Activated CD8-positive, alpha-beta T cell treated with anti-CD3 and anti-CD28 coated beads for 36 hours (primary cell): ENCODE measurements at regions not wholly inside any gene's neighbourhood (a gene's known extent, or its start where the extent isn't known, plus 50 kb on each side); places are given as distances from the start of the nearest gene placed in this dataset.

Experiments used
- ATAC-seq: fragments of 200-7000 bp; cut with Tn5 transposase; one replicate; pipeline ENCODE4 v1.10.0; 2021; ENCODE audit warnings: mild to moderate bottlenecking, moderate library complexity
- CTCF ChIA-PET: fragments of 350-600 bp; sonication (Branson Sonifier 250); formaldehyde crosslinking; loops from one replicate; lab custom pipeline; 2021; ENCODE audit warnings: antibody characterized with exemption; lab: Charles Lee
- POLR2A ChIA-PET: fragments of 350-600 bp; sonication (Branson Sonifier 250); formaldehyde crosslinking; loops from one replicate; lab custom pipeline; 2021; ENCODE audit warnings: antibody characterized with exemption; lab: Charles Lee
- DNase-seq: peaks from one replicate; pipeline ENCODE4 v3.0.0-alpha.2; 2020
- H3K27ac Mint-ChIP-seq: one replicate; pipeline ENCODE4 v1.8.0; 2021; ENCODE audit warnings: mild to moderate bottlenecking, mixed read lengths
- H3K27me3 Mint-ChIP-seq: one replicate; pipeline ENCODE4 v1.8.0; 2021; ENCODE audit warnings: mixed read lengths
- H3K36me3 Mint-ChIP-seq: one replicate; pipeline ENCODE4 v1.8.0; 2021; ENCODE audit warnings: low read depth, mixed read lengths
- H3K4me1 Mint-ChIP-seq: one replicate; pipeline ENCODE4 v1.8.0; 2021; ENCODE audit warnings: low read depth, mixed read lengths
- H3K4me3 Mint-ChIP-seq: one replicate; pipeline ENCODE4 v1.8.0; 2021; ENCODE audit warnings: mild to moderate bottlenecking, moderate library complexity, mixed read lengths
- H3K9me3 Mint-ChIP-seq: one replicate; pipeline ENCODE4 v1.8.0; 2021; ENCODE audit warnings: mixed read lengths
- CTCF ChIP-seq: fragments of 200-600 bp; IDR thresholded peaks from one replicate; pipeline ENCODE4 v1.8.0; 2022; ENCODE audit warnings: antibody characterized with exemption, mild to moderate bottlenecking
- intact Hi-C: fragments of 100-400 bp; cut with micrococcal nuclease; formaldehyde crosslinking; loops from one replicate; pipeline ENCODE4 v1.10.0; 2022

DNA sequence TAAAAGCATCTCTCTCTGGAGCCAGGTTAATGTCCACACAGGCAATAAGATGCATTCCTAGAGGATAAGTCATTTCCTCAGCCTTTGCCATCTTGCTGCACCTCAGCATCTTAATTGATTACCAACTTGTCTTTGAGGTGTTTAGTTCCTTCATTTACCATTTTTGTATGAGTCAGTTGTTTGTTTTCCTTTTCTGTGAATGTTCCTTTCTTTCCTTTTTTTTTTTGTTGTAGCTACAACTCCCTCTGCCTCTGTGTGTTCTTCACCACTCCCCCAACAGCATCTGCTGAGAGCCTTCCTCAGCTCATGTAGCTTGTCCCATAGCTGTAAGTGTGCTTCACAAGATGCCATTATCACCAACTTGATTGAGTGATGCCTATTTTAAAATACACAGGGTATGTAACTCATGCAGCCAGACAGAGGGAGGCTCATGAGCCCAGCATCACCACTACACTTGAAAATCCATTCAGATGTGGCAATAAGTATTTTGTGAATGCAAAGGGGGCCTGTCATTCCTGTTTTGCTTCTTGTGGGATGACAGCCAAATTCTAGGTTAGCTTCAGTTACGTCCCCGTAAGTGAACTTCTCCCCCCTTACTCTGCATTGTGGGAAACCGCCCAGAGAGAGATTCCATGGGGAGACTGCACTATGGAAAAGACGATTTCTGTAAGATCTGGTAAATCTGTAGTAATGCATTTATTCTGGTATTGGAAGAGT lies 315.9 kb upstream of the ZEB2 start:
- Mint-ChIP-seq H3K36me3 (no peaks in the 10 kb centered on the region), H3K9me3 (no peaks in the 10 kb centered on the region), H3K4me1 (no peaks in the 10 kb centered on the region), H3K27ac (no peak overlapping the region), H3K4me3 (no peak overlapping the region), H3K27me3 (no peaks in the 10 kb centered on the region)
- no peak for TF ChIP-seq CTCF
- ChIA-PET CTCF (no interaction called here), POLR2A (no interaction called here)
- DNase-seq (no peak), ATAC-seq (no peak)
- intact Hi-C loops = no loop called here

DNA sequence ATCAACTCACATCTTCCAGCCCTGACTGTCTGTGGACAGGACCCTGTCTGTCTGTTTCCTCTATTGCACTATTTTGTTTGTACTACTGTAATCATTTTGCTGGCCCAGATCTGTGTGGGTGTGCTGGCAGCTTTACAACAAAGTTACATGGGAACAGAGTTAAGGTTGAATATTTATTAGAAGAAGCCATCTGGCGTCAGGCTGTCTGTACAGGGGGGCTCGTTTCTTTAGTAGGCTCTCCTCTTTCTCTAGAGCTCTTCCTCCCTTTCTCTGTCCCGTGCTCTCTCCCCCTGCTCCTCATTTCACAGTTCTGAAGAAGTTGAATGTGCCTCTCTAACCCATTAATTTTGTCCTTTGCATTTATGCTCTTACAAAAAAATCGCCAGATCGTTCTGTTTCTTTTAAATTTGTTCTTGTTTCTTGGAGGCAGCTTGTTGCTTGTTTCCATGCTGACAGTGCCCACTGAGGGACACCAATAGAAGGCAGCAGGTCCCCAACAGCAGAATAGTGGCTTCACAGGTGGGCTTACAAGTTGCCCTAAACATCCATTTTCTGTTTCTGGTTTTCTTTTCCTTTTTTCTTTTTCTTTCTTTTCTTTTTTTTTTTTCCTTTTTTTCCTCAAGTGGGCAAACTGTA lies 315.2 kb upstream of the ZEB2 start:
- DNase-seq (no peak), ATAC-seq (no peak)
- intact Hi-C loops = no loop called here
- H3K9me3 Mint-ChIP-seq = no peaks in the 10 kb centered on the region
- H3K4me3 Mint-ChIP-seq = no peak overlapping the region
- no peaks in the 10 kb centered on the region for H3K27me3 Mint-ChIP-seq
- no peaks in the 10 kb centered on the region for H3K4me1 Mint-ChIP-seq
- no peak for TF ChIP-seq CTCF
- ChIA-PET CTCF (no interaction called here), POLR2A (no interaction called here)
- no peak overlapping the region for H3K27ac Mint-ChIP-seq
- H3K36me3 Mint-ChIP-seq = no peaks in the 10 kb centered on the region

- no peak overlapping the region for H3K27ac Mint-ChIP-seq
- no peak for TF ChIP-seq CTCF
These were observed 314.4 kb upstream of the ZEB2 start for GRCh38 chr2:144834363-144834762.

GRCh38 chr2:144833075-144833637 lies 313.2 kb upstream of the ZEB2 start:
- Mint-ChIP-seq H3K36me3 (no peaks in the 10 kb centered on the region), H3K27me3 (no peaks in the 10 kb centered on the region), H3K4me1 (no peaks in the 10 kb centered on the region), H3K9me3 (no peaks in the 10 kb centered on the region), H3K4me3 (no peak overlapping the region), H3K27ac (no peak overlapping the region)
- ATAC-seq (no peak), DNase-seq (no peak)
- ChIA-PET CTCF (no interaction called here), POLR2A (no interaction called here)
- TF ChIP-seq CTCF = no peak
- intact Hi-C loops = no loop called here

More at GRCh38 chr2:144834363-144834762, 314.4 kb upstream of the ZEB2 start:
- ATAC-seq = no peak
- intact Hi-C loops = no loop called here
- H3K27me3 Mint-ChIP-seq = no peaks in the 10 kb centered on the region
- ChIA-PET CTCF (no interaction called here), POLR2A (no interaction called here)
- no peaks in the 10 kb centered on the region for H3K9me3 Mint-ChIP-seq
- no peak for DNase-seq
- H3K36me3 Mint-ChIP-seq = no peaks in the 10 kb centered on the region
- H3K4me3 Mint-ChIP-seq = no peak overlapping the region
- no peaks in the 10 kb centered on the region for H3K4me1 Mint-ChIP-seq

- Mint-ChIP-seq H3K9me3 (no peaks in the 10 kb centered on the region), H3K4me1 (no peaks in the 10 kb centered on the region), H3K27ac (no peak overlapping the region), H3K27me3 (no peaks in the 10 kb centered on the region), H3K36me3 (no peaks in the 10 kb centered on the region), H3K4me3 (no peak overlapping the region)
- DNase-seq (no peak), ATAC-seq (no peak)
- CTCF ChIA-PET = no interaction called here
- intact Hi-C loops = no loop called here
- POLR2A ChIA-PET = no interaction called here
- no peak for TF ChIP-seq CTCF
These were observed 312.1 kb upstream of the ZEB2 start for GRCh38 chr2:144832048-144832447.
